Activated CD4-positive, alpha-beta T cell treated with anti-CD3 and anti-CD28 coated beads, Interleukin-2, amount 10 ng/mL, durations not matched to agents 24 days and 14 days (primary cell): ENCODE measurements at regions not wholly inside any gene's neighbourhood (a gene's known extent, or its start where the extent isn't known, plus 50 kb on each side); places are given as distances from the start of the nearest gene placed in this dataset.

Experiments
- DNase-seq: peaks from one replicate; pipeline ENCODE4 v3.0.0; 2022
- H3K27ac Mint-ChIP-seq: one replicate; pipeline ENCODE4 v1.8.0; 2022; ENCODE audit warnings: mild to moderate bottlenecking, mixed read lengths
- H3K27me3 Mint-ChIP-seq: one replicate; pipeline ENCODE4 v1.8.0; 2022; ENCODE audit warnings: mixed read lengths
- H3K36me3 Mint-ChIP-seq: one replicate; pipeline ENCODE4 v1.8.0; 2022; ENCODE audit warnings: low read depth, mild to moderate bottlenecking, mixed read lengths
- H3K4me1 Mint-ChIP-seq: one replicate; pipeline ENCODE4 v1.8.0; 2021; ENCODE audit warnings: mixed read lengths
- H3K4me3 Mint-ChIP-seq: one replicate; pipeline ENCODE4 v1.8.0; 2022; ENCODE audit warnings: mild to moderate bottlenecking, moderate library complexity, mixed read lengths
- H3K9me3 Mint-ChIP-seq: one replicate; pipeline ENCODE4 v1.8.0; 2021; ENCODE audit warnings: mixed read lengths
- intact Hi-C: fragments of 100-400 bp; cut with micrococcal nuclease; formaldehyde crosslinking; loops from one replicate; pipeline ENCODE4 v1.15.1; 2023

DNA sequence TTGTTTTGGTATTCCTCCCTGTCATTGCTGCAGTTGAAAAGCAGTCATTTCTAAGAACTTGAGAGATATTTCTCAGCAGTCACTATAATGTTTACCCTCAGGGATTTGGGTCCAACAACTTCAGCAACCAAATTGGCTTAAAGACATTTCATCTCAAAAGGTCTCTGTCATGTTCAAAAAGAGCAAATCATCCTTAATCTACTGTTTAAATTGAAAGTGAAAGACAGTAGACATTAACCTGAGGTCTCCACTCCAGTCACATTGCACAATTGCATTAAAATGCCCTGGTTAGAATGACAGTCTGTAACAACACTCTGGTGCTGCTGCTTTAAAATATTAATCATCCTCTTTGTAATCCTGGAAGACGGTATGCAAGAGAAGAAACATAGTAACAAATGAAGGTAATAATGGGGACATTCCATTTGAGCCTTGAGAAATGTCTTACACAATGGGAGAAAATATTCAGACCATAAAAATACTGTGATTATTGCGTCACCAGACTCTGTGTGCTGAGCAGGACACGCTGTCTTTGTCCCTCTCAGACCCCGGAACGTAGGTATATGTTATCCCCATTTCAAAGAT lies 90.2 kb upstream of the UNC5C start:
- peaks cover 3% of the 10 kb centered on the region for H3K4me1 Mint-ChIP-seq
- intact Hi-C loops: no loop called here
- H3K36me3 Mint-ChIP-seq: no peaks in the 10 kb centered on the region
- H3K27ac Mint-ChIP-seq: no peak overlapping the region
- H3K9me3 Mint-ChIP-seq: no peaks in the 10 kb centered on the region
- no peaks in the 10 kb centered on the region for H3K27me3 Mint-ChIP-seq
- DNase-seq: no peak
- no peak overlapping the region for H3K4me3 Mint-ChIP-seq

DNA sequence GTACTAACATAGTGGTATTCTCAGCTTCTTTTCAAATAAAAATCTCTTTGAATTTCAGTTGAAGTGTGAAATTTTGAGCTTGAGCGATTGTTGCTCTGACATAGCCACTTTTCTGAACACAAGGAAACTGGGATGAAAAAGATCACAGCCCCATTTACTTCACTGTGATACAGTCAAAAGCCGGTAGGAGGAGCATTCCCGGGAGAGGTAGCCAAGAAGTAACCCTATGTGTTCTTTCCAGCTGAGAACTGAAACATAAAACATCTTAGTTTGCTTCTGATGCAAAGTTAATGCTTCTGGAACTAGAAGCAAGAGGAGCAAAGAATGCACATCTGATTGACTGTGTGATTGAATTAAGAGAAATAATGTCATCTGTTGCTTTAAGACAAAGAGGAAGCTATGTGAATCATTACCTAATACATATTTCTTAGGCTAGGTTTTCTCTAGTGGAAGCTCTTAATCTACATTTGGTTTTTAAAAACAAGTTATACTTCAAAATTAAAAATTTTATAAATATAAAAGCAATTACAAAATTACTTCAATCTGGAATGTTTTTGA lies 88.3 kb upstream of the UNC5C start:
- no peaks in the 10 kb centered on the region for H3K27me3 Mint-ChIP-seq
- intact Hi-C loops: no loop called here
- no peaks in the 10 kb centered on the region for H3K9me3 Mint-ChIP-seq
- DNase-seq: no peak
- no peak overlapping the region for H3K27ac Mint-ChIP-seq
- H3K4me1 Mint-ChIP-seq: peaks cover 3% of the 10 kb centered on the region
- H3K36me3 Mint-ChIP-seq: no peaks in the 10 kb centered on the region
- H3K4me3 Mint-ChIP-seq: no peak overlapping the region

DNA sequence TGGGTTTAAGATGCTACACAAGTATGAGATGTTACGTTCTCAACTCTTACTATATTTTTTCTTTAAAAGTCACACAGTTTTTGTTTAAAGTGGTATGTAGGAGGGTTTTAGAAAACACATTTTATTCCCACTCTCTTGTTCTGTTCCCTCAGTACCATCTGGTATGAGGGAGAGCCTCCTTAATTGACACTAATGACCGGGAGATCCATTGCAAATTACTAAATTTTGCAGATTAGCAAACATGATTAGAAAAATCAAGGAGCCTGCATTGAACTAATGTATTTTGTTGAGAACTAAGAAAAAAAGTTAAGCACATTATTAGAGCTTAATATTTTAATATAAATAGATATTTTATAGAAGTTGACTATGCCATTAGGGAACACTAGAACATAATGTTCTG lies 87.3 kb upstream of the UNC5C start:
- DNase-seq: no peak
- Mint-ChIP-seq H3K4me1 (peaks cover 3% of the 10 kb centered on the region), H3K9me3 (no peaks in the 10 kb centered on the region), H3K27ac (no peak overlapping the region), H3K27me3 (no peaks in the 10 kb centered on the region), H3K36me3 (no peaks in the 10 kb centered on the region), H3K4me3 (no peak overlapping the region)
- intact Hi-C loops: no loop called here

DNA sequence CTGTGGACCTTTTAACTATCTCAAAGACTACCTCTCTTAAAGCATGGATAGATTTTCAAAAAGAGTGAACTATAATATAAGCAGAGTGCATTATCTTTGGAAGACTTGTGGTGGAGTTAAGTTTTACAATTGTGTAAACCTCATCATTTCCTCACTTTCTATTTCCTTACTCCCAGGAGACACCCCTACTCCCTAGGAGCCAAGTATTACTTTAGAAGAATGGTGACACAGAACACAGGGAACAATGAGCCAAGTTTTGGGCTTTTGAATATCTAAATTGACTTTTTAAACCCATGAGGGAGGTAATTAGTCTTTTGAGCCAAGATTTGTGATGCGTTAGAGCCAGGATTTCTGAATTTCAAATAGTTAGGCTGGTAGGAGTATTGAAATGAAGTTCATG lies 78.9 kb upstream of the UNC5C start:
- no peak overlapping the region for H3K4me3 Mint-ChIP-seq
- H3K4me1 Mint-ChIP-seq: no peaks in the 10 kb centered on the region
- H3K9me3 Mint-ChIP-seq: no peaks in the 10 kb centered on the region
- H3K36me3 Mint-ChIP-seq: no peaks in the 10 kb centered on the region
- intact Hi-C loops: no loop called here
- no peak overlapping the region for H3K27ac Mint-ChIP-seq
- no peak for DNase-seq
- peaks cover 2% of the 10 kb centered on the region for H3K27me3 Mint-ChIP-seq

DNA sequence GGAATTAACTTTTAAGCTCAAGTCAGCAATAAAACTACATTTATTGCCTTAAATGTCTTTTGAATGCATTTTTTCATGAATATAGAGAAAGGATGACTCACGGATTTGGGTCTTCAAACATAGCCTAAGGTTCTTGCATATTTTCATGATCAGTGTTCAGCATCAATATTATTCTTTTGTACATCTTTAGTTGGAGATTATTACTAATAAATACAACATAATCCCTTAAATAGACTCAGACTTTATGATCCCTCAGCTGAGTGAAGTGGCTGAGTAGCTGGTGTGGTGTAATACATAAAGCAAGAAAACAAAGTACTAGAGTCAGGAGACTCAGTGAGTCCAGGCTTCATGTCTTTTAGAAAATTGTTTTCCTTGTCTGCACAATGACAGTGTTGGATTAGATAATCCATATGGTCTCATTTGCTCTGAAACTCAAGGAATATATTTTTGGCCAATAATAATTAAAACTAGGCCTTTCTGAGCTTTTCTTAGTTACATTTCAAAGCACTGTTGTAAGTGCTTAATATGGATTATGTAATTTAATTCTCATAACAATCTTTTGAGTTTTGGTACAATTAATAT lies 78.3 kb upstream of the UNC5C start:
- Mint-ChIP-seq H3K4me3 (no peak overlapping the region), H3K27ac (no peak overlapping the region), H3K4me1 (no peaks in the 10 kb centered on the region), H3K9me3 (no peaks in the 10 kb centered on the region), H3K27me3 (peaks cover 2% of the 10 kb centered on the region), H3K36me3 (no peaks in the 10 kb centered on the region)
- no peak for DNase-seq
- intact Hi-C loops: no loop called here

DNA sequence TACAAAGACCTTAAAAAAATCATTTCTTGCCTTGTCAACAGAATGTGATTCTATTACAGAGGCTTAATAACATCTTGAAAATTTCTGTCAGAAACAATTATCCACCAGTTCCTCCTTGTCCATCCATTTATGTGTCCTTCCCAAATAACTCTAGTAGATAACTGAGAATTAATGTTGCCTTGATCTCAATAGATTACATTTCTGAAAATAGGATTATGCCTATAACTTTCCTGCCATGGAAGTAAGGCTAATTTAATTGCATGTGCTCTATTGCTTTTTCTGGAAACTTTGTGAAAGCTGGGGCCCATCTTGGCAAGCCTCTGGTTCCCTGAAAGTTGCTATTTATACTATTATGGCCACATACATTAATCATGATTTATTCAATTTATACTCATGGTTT lies 76.2 kb upstream of the UNC5C start:
- no peak for DNase-seq
- intact Hi-C loops: no loop called here
- H3K27me3 Mint-ChIP-seq: peaks cover 2% of the 10 kb centered on the region
- no peak overlapping the region for H3K4me3 Mint-ChIP-seq
- H3K9me3 Mint-ChIP-seq: no peaks in the 10 kb centered on the region
- no peaks in the 10 kb centered on the region for H3K36me3 Mint-ChIP-seq
- H3K4me1 Mint-ChIP-seq: no peaks in the 10 kb centered on the region
- no peak overlapping the region for H3K27ac Mint-ChIP-seq

DNA sequence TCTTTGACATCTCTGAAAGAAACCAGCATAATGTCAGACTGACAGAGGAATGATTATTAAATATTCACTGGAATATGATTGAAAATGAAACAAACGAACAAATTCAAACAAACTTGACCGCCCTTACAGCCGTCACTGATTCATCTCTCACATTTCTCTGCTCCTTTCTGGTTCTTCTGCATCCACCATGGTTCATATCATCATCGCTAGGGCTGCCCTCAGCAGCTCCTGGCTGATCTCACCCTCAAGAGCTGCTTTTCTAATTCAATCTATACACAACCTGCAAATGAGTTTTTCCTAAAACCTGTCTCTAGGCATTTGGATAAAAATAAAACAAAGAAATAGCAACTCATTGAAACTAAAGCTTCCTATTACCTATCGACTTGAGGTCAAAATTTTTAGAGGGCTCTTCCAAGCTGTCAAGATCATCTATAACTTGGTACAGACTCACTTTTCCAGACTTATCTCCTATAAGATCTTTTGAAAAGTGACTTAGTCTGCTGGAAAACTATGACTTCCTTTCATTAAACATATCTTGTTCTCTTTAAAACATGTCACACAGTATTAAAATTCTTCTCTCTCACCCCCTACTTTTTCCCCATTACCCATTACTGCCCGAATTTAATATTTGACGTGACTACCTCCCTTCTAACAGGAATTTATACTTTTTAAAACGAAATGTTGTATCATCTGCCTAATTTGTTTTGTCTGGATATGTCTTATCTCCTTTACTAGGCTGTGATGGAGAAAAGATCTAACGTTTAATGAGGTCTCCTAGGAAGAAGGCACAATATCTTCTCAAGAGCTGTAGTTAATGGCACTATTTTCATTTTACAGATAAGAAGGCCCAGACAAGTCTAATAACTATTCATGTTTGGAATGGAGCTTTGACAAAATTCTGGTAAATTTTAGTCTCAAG lies 71.0 kb upstream of the UNC5C start:
- H3K9me3 Mint-ChIP-seq: no peaks in the 10 kb centered on the region
- no peaks in the 10 kb centered on the region for H3K4me1 Mint-ChIP-seq
- H3K36me3 Mint-ChIP-seq: no peaks in the 10 kb centered on the region
- no peak overlapping the region for H3K4me3 Mint-ChIP-seq
- peaks cover 2% of the 10 kb centered on the region for H3K27me3 Mint-ChIP-seq
- DNase-seq: no peak
- H3K27ac Mint-ChIP-seq: no peak overlapping the region
- intact Hi-C loops: no loop called here

DNA sequence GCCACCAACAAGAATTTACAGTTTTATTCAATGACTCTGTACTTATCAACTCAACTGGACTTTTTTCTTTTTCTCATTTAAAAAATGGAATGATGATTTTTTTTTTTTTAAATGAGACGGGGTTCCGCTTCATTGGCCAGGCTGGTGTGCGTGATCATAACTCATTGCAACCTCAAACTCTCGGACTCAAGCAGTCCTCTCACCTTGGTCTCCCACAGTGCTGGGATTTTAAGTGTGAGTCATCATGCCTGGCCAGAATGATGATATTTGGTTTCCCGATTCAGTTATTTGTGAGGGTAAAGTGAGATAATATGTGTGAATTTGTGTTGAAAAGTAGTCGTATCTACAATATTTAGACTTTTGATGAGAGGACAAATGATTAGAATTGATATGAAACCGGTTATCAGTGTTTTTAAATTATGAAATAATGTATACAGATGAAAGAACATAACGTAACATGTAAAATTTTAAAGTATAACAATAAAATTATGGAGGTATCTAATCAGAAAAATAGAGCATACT lies 66.0 kb upstream of the UNC5C start:
- Mint-ChIP-seq H3K36me3 (no peaks in the 10 kb centered on the region), H3K27ac (no peak overlapping the region), H3K27me3 (no peaks in the 10 kb centered on the region), H3K4me3 (no peak overlapping the region), H3K4me1 (no peaks in the 10 kb centered on the region), H3K9me3 (no peaks in the 10 kb centered on the region)
- intact Hi-C loops: no loop called here
- DNase-seq: no peak

DNA sequence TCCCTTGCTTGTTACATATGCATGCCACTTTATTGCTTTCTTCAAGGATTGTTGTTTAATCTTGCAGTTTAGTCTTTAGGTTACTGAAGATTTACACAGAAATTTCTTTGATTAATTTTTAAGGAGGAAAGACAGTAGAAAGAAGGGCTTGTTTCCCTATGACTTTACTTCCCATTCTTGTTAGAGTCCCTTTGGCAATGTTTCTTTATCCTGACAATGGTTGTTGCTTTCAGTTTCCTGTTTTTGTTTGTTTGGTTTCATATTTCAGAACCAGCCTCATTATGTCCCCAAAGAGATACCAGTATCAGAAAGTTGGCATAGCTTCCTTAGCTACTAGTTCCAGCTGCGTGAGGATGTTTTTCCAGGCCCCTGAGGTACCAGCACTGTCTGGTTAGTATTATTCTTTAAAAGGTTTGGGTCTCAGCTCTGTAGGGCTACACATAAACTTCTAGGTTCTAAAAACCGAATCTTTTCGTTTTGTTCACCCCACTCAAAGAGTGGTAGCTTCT lies 61.3 kb upstream of the UNC5C start:
- H3K27ac Mint-ChIP-seq: no peak overlapping the region
- H3K4me3 Mint-ChIP-seq: no peak overlapping the region
- H3K36me3 Mint-ChIP-seq: no peaks in the 10 kb centered on the region
- peaks cover 7% of the 10 kb centered on the region for H3K9me3 Mint-ChIP-seq
- no peak for DNase-seq
- H3K4me1 Mint-ChIP-seq: no peaks in the 10 kb centered on the region
- intact Hi-C loops: no loop called here
- H3K27me3 Mint-ChIP-seq: peaks cover 2% of the 10 kb centered on the region

DNA sequence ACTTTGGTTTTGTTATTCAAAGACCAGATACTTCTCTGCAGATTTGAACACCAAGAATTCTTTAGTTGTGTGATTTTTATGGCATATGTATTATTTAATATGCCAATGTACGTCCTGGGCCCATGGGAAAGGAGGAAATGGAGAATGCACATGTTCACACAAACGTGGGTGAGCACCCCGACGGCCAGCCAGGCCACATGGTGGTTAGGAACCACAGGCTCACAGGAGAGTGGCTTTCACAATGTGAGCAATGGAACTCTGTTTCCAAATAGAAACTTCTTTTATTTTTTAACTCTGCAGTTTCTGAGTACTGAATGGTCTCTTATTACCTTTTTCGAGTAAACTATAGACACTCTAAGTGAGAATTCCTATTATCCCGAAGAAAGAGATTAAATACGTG lies 58.0 kb upstream of the UNC5C start:
- Mint-ChIP-seq H3K9me3 (peaks cover 7% of the 10 kb centered on the region), H3K36me3 (no peaks in the 10 kb centered on the region), H3K4me1 (no peaks in the 10 kb centered on the region), H3K27me3 (peaks cover 4% of the 10 kb centered on the region), H3K4me3 (no peak overlapping the region), H3K27ac (no peak overlapping the region)
- intact Hi-C loops: no loop called here
- no peak for DNase-seq

DNA sequence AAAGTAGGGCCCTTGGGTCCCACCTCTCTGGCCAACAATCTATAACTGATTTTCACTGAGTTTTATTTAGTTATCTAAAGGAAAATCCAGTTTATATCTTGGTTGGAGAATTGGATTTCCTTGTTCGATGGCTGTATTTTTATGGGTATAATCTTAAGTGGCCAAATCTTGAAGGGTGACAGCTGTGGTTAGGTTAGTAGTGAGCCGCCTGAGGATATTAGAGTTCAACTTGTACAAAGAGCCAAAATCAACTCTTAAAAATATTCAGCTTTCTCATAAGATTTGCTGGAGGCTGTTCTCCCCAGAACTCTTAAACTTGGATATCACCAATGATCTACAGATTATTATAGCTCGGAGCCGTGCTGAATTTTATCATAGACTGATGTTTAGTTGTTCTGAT lies 54.6 kb upstream of the UNC5C start:
- DNase-seq: no peak
- Mint-ChIP-seq H3K36me3 (no peaks in the 10 kb centered on the region), H3K4me1 (peaks cover 11% of the 10 kb centered on the region), H3K9me3 (peaks cover 7% of the 10 kb centered on the region), H3K27me3 (peaks cover 6% of the 10 kb centered on the region), H3K27ac (no peak overlapping the region), H3K4me3 (no peak overlapping the region)
- intact Hi-C loops: no loop called here

DNA sequence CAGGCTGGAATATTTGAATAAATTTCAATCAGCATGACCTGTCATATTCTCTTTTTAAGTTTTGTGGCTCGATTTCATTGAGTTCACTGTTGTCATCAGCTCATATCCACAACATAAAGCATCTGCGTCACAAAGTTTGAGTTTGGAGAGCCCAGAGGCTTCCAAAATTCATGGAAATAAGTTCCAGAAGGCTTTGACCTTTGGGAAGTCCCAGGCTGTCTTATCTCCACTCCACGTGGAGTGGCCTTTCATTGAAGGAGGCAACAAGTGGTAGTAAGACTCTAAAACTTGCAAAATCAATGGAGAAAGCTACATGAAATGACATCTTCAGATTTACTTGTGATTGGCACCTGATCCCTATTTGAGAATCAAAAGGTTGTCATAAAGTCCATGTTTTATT lies 54.1 kb upstream of the UNC5C start:
- intact Hi-C loops: no loop called here
- peaks cover 11% of the 10 kb centered on the region for H3K4me1 Mint-ChIP-seq
- no peak overlapping the region for H3K27ac Mint-ChIP-seq
- no peaks in the 10 kb centered on the region for H3K36me3 Mint-ChIP-seq
- peaks cover 6% of the 10 kb centered on the region for H3K9me3 Mint-ChIP-seq
- peaks cover 6% of the 10 kb centered on the region for H3K27me3 Mint-ChIP-seq
- no peak for DNase-seq
- no peak overlapping the region for H3K4me3 Mint-ChIP-seq

DNA sequence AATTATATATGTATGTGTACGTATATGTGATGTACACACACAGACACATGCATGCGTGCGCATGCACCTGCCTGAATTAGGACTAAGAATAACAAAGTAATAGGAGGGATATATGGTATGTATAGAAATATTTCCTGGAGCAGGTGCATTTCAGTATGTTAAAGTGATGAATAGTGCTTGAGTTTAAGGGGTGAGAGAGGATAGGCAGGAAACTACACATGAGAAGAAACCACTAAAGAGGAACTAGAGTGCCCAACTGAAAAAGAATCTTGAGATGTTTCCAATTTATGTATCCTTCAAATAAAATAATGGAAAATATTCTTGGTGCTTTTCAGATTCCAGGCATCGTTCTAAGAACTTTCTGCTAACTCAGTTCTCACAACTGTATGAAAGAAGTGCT lies 52.6 kb upstream of the UNC5C start:
- intact Hi-C loops: no loop called here
- Mint-ChIP-seq H3K4me1 (peaks cover 11% of the 10 kb centered on the region), H3K9me3 (no peaks in the 10 kb centered on the region), H3K27me3 (peaks cover 6% of the 10 kb centered on the region), H3K4me3 (no peak overlapping the region), H3K36me3 (no peaks in the 10 kb centered on the region), H3K27ac (no peak overlapping the region)
- DNase-seq: peak; percentile 7
